ENCODE measurements at regions not wholly inside any gene's neighbourhood (a gene's known extent, or its start where the extent isn't known, plus 50 kb on each side); places are given as distances from the start of the nearest gene placed in this dataset.

- TF ChIP-seq CTCF (IDR thresholded peaks at IDR 0.05) (no peak), POLR2A (IDR thresholded peaks at IDR 0.05) (no peak)
Observed at GRCh38 chr14:105666420-105666819, 140.0 kb downstream of the TMEM121 start.

All from testis (tissue), 2 donors.